A549 (cell line): ENCODE measurements at regions not wholly inside any gene's neighbourhood (a gene's known extent, or its start where the extent isn't known, plus 50 kb on each side); places are given as distances from the start of the nearest gene placed in this dataset.

Experiments
- ATAC-seq, 2 experiments: fragments of 200-7000 bp in 1 of 2; fragments of >200 bp in 1 of 2; cut with Nextera tagmentation in 1 of 2; cut with Tn5 transposase in 1 of 2; 3 replicates each; pipeline versions ENCODE4 v1.8.0 to v1.9.1; 2018 to 2020; ENCODE audit warnings: mild to moderate bottlenecking in 1 of 2, moderate library complexity in 1 of 2
- CTCF ChIA-PET: fragments of 300-600 bp; sonication (Branson Sonifier 250); formaldehyde crosslinking; extraction: SDS; loops from one replicate; lab custom pipeline; 2021; ENCODE audit warnings: antibody characterized with exemption, inconsistent platforms; lab: Yijun Ruan, JAX
- POLR2A ChIA-PET: fragments of 350-600 bp; formaldehyde crosslinking; extraction: SDS; loops from one replicate; lab custom pipeline; 2021; ENCODE audit warnings: antibody characterized with exemption, inconsistent platforms; lab: Yijun Ruan, JAX
- DNase-seq, 2 experiments: peaks; one replicate each; pipeline versions ENCODE4 v3.0.0 to v3.0.0-alpha.2; 2011 to 2016; ENCODE audit warnings: low read depth in 1 of 2, low spot score in 1 of 2
- FAIRE-seq: peaks from 2 replicates; lab custom pipeline; 2011; peaks lifted over from hg19 to GRCh38; lab: Jason Lieb, UNC
- H3K27ac ChIP-seq, 2 experiments: fragments of >200 bp; sonication (Bioruptor Twin); formaldehyde crosslinking; 3 replicates each; pipeline ENCODE4 v1.5.1; 2016 to 2017
- H3K4me1 ChIP-seq: fragments of >200 bp; sonication (Bioruptor Twin); formaldehyde crosslinking; 3 replicates; pipeline ENCODE4 v1.6.1; 2016
- H3K4me2 ChIP-seq: fragments of >200 bp; sonication (Bioruptor Twin); formaldehyde crosslinking; 3 replicates; pipeline ENCODE4 v1.6.1; 2016
- H3K4me3 ChIP-seq: fragments of >200 bp; sonication (Bioruptor Twin); formaldehyde crosslinking; 3 replicates; pipeline ENCODE4 v1.5.1; 2016
- H3K9me3 ChIP-seq: fragments of >200 bp; sonication (Bioruptor Twin); formaldehyde crosslinking; 3 replicates; pipeline ENCODE4 v1.6.1; 2016
- BHLHE40 ChIP-seq: IDR thresholded peaks from 2 replicates; pipeline ENCODE4 v1.6.1; 2012; ENCODE audit warnings: low read depth, low read length, inconsistent platforms
- CBX2 ChIP-seq: fragments of 200-600 bp; sonication (generic); IDR thresholded peaks from 2 replicates; pipeline ENCODE4 v1.6.1; 2016; ENCODE audit warnings: low read depth, mild to moderate bottlenecking, borderline replicate concordance
- CEBPB ChIP-seq, 2 experiments: fragments of >200 bp in 1 of 2; sonication (Bioruptor Twin) in 1 of 2; formaldehyde crosslinking in 1 of 2; IDR thresholded peaks; 2 replicates each; pipeline ENCODE4 v1.6.1; 2012 to 2016
- CHD2 ChIP-seq: fragments of 150-350 bp; IDR thresholded peaks from 2 replicates; pipeline ENCODE4 v1.6.1; 2014; ENCODE audit warnings: low read length; ENCODE audit not compliant: partially characterized antibody
- CHD4 ChIP-seq: fragments of 200-600 bp; sonication (generic); IDR thresholded peaks from 2 replicates; pipeline ENCODE4 v1.6.1; 2016; ENCODE audit warnings: antibody characterized with exemption, mild to moderate bottlenecking, borderline replicate concordance
- EHF ChIP-seq: fragments of 250-450 bp; sonication (Bioruptor Pico); IDR thresholded peaks from 2 replicates; pipeline ENCODE4 v1.5.0; 2020; ENCODE audit warnings: mild to moderate bottlenecking
- EHMT2 ChIP-seq: fragments of 200-600 bp; sonication (generic); IDR thresholded peaks from 2 replicates; pipeline ENCODE4 v1.6.1; 2016; ENCODE audit warnings: antibody characterized with exemption, low read depth, mild to moderate bottlenecking, moderate library complexity
- EP300 ChIP-seq, 2 experiments: fragments of >200 bp; sonication (Bioruptor Twin); formaldehyde crosslinking; IDR thresholded peaks; 2 replicates in 1 of 2; 3 replicates in 1 of 2; pipeline ENCODE4 v1.6.1; 2016 to 2017
- FOSL2 ChIP-seq, 2 experiments: fragments of 450-650 bp in 1 of 2; fragments of >200 bp in 1 of 2; sonication (Bioruptor Twin) in 1 of 2; formaldehyde crosslinking; IDR thresholded peaks; 2 replicates each; pipeline versions ENCODE4 v1.5.0 to v1.6.1; 2016 to 2020; ENCODE audit warnings: mild to moderate bottlenecking in 1 of 2, moderate library complexity in 1 of 2
- FOXS1 ChIP-seq: fragments of 250-450 bp; sonication (Bioruptor Pico); IDR thresholded peaks from 2 replicates; pipeline ENCODE4 v1.5.0; 2020; ENCODE audit warnings: mild to moderate bottlenecking, moderate library complexity
- GATA3 ChIP-seq: IDR thresholded peaks from 2 replicates; pipeline ENCODE4 v1.6.1; 2012; ENCODE audit warnings: borderline replicate concordance
- HDAC2 ChIP-seq: fragments of 200-600 bp; sonication (generic); IDR thresholded peaks from 2 replicates; pipeline ENCODE4 v1.6.1; 2016
- HEYL ChIP-seq: fragments of 250-450 bp; sonication (Bioruptor Pico); IDR thresholded peaks from 2 replicates; pipeline ENCODE4 v1.8.0; 2021; ENCODE audit warnings: mild to moderate bottlenecking, moderate library complexity
- HOXB13 ChIP-seq: fragments of 250-450 bp; sonication (Bioruptor Pico); IDR thresholded peaks from 2 replicates; pipeline ENCODE4 v1.5.0; 2020; ENCODE audit warnings: low read depth, mild to moderate bottlenecking, moderate library complexity
- KDM1A ChIP-seq: fragments of 200-600 bp; sonication (generic); IDR thresholded peaks from 2 replicates; pipeline ENCODE4 v1.6.1; 2016; ENCODE audit warnings: low read depth, mild to moderate bottlenecking
- KDM5A ChIP-seq: fragments of 200-600 bp; sonication (generic); IDR thresholded peaks from 2 replicates; pipeline ENCODE4 v1.6.1; 2016; ENCODE audit warnings: antibody characterized with exemption, mild to moderate bottlenecking
- MAFK ChIP-seq: fragments of 450-650 bp; IDR thresholded peaks from 2 replicates; pipeline ENCODE4 v1.6.1; 2014; ENCODE audit not compliant: partially characterized antibody
- MYC ChIP-seq: IDR thresholded peaks from 2 replicates; pipeline ENCODE4 v1.6.1; 2012; ENCODE audit warnings: mild to moderate bottlenecking, inconsistent platforms, low read length, improper control_type of control experiment, borderline replicate concordance
- NPAS2 ChIP-seq: fragments of 250-450 bp; sonication (Bioruptor Pico); IDR thresholded peaks from 2 replicates; pipeline ENCODE4 v1.8.0; 2022; ENCODE audit warnings: mild to moderate bottlenecking, moderate library complexity, borderline replicate concordance
- NR3C1 ChIP-seq: fragments of >200 bp; sonication (Bioruptor Twin); formaldehyde crosslinking; IDR thresholded peaks from 3 replicates; pipeline ENCODE4 v1.6.1; 2017
- PBX3 ChIP-seq: IDR thresholded peaks from 2 replicates; pipeline ENCODE4 v1.6.1; 2012
- PHF8 ChIP-seq: fragments of 200-600 bp; sonication (generic); IDR thresholded peaks from 2 replicates; pipeline ENCODE4 v1.6.1; 2016; ENCODE audit warnings: low read depth, mild to moderate bottlenecking, antibody characterized with exemption, moderate library complexity, borderline replicate concordance
- POLR2A ChIP-seq: IDR thresholded peaks from 2 replicates; pipeline ENCODE4 v1.6.1; 2012; ENCODE audit warnings: mild to moderate bottlenecking, low read length
- POLR2AphosphoS2 ChIP-seq: conservative IDR thresholded peaks from 2 replicates; pipeline ENCODE4 v1.6.1; 2012; ENCODE audit warnings: low read length, improper control_type of control experiment, inconsistent platforms
- RAD21 ChIP-seq, 2 experiments: fragments of >200 bp in 1 of 2; sonication (Bioruptor Twin) in 1 of 2; formaldehyde crosslinking in 1 of 2; IDR thresholded peaks in 1 of 2; conservative IDR thresholded peaks in 1 of 2; 2 replicates in 1 of 2; 3 replicates in 1 of 2; pipeline ENCODE4 v1.6.1; 2012 to 2018; ENCODE audit warnings: inconsistent platforms in 1 of 2
- RARB ChIP-seq: fragments of 250-450 bp; sonication (Bioruptor Pico); IDR thresholded peaks from 2 replicates; pipeline ENCODE4 v1.8.0; 2021; ENCODE audit warnings: mild to moderate bottlenecking, moderate library complexity
- RFX5 ChIP-seq: fragments of 450-650 bp; IDR thresholded peaks from 2 replicates; pipeline ENCODE4 v1.7.1; 2014; ENCODE audit warnings: antibody characterized with exemption, mild to moderate bottlenecking, moderate library complexity
- SMC3 ChIP-seq: fragments of >200 bp; sonication (Bioruptor Twin); formaldehyde crosslinking; IDR thresholded peaks from 3 replicates; pipeline ENCODE4 v1.6.1; 2018; ENCODE audit warnings: inconsistent platforms
- TFCP2L1 ChIP-seq: fragments of 250-450 bp; sonication (Bioruptor Pico); IDR thresholded peaks from 2 replicates; pipeline ENCODE4 v1.5.0; 2021; ENCODE audit warnings: mild to moderate bottlenecking
- ZC3H11A ChIP-seq: fragments of 450-650 bp; IDR thresholded peaks from 2 replicates; pipeline ENCODE4 v1.6.1; 2014; ENCODE audit warnings: antibody characterized with exemption, mild to moderate bottlenecking
- ZFP36 ChIP-seq: fragments of 450-650 bp; IDR thresholded peaks from 2 replicates; pipeline ENCODE4 v1.6.1; 2014; ENCODE audit warnings: borderline replicate concordance; ENCODE audit not compliant: partially characterized antibody
- ZNF302 ChIP-seq: fragments of 250-450 bp; sonication (Bioruptor Pico); IDR thresholded peaks from 2 replicates; pipeline ENCODE4 v1.9.0; 2021; ENCODE audit warnings: inconsistent platforms, mild to moderate bottlenecking, moderate library complexity
- WGBS: methylation state at CpG from one replicate; pipeline ENCODE4 v1.1.6; 2017; ENCODE audit errors: missing lambda C conversion rate; 5-methylcytosine and 5-hydroxymethylcytosine counted together
- TF ChIP-seq, protein P1 (sequence below): fragments of 150-350 bp; IDR thresholded peaks from 2 replicates; pipeline ENCODE4 v1.6.1; 2014; ENCODE audit warnings: low read depth, mild to moderate bottlenecking, low read length
- TF ChIP-seq, protein P2 (sequence below): fragments of >200 bp; sonication (Bioruptor Twin); formaldehyde crosslinking; IDR thresholded peaks from 2 replicates; pipeline ENCODE4 v1.6.1; 2016

DNA sequence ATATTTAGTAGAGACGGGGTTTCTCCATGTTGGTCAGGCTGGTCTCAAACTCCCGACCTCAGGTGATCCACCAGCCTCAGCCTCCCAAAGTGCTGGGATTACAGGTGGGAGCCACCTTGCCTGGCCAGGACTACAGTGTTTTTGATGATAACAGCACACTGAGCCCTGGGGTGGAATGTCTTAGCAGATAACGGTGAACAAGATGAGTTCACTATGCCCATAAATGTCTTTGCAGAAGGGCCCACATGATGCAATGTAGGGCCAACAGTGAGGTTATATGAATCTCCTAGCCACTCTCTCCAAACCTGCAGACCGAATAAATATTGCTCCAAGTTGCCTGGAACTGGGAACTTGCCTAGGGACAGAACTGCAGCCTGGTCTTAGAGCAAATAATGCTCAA lies 235.1 kb downstream of the COG6 start:
- H3K4me1 ChIP-seq = no peaks in the 10 kb centered on the region
- TF ChIP-seq BHLHE40 = no peak
- TF ChIP-seq, protein P1, sequence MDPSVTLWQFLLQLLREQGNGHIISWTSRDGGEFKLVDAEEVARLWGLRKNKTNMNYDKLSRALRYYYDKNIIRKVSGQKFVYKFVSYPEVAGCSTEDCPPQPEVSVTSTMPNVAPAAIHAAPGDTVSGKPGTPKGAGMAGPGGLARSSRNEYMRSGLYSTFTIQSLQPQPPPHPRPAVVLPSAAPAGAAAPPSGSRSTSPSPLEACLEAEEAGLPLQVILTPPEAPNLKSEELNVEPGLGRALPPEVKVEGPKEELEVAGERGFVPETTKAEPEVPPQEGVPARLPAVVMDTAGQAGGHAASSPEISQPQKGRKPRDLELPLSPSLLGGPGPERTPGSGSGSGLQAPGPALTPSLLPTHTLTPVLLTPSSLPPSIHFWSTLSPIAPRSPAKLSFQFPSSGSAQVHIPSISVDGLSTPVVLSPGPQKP = no peak
- no peak for TF ChIP-seq GATA3
- TF ChIP-seq CEBPB (IDR thresholded peaks at IDR 0.05) = no peak
- TF ChIP-seq ZNF302 (CRISPR knock-in tag) = no peak
- no peak for TF ChIP-seq RARB
- TF ChIP-seq, protein P2, sequence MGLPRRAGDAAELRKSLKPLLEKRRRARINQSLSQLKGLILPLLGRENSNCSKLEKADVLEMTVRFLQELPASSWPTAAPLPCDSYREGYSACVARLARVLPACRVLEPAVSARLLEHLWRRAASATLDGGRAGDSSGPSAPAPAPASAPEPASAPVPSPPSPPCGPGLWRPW = no peak
- no peak for TF ChIP-seq EP300 (IDR thresholded peaks at IDR 0.05)
- no peak for TF ChIP-seq RAD21 (conservative IDR thresholded peaks at IDR 0.05 in 1 of 2, IDR thresholded peaks at IDR 0.05 in 1 of 2)
- no peak for TF ChIP-seq SMC3
- TF ChIP-seq MYC = no peak
- TF ChIP-seq NR3C1 = no peak
- TF ChIP-seq EHF = no peak
- no peak for TF ChIP-seq FOSL2 (IDR thresholded peaks at IDR 0.05)
- TF ChIP-seq FOSL2 (CRISPR knock-in tag; IDR thresholded peaks at IDR 0.05) = no peak
- no peak for TF ChIP-seq HEYL (CRISPR knock-in tag)
- TF ChIP-seq ZFP36 = no peak
- TF ChIP-seq ZC3H11A = no peak
- TF ChIP-seq HOXB13 (CRISPR knock-in tag) = no peak
- TF ChIP-seq RFX5 = no peak
- no peak for TF ChIP-seq TFCP2L1
- TF ChIP-seq, all 56 proteins: peak for 0
- FAIRE-seq = no peak
- ChIA-PET POLR2A (no interaction called here), CTCF (interaction anchor here (1.5 kb wide), 1 partner anchor 52 kb away, joined by 3 read pairs; no protein-coding TSS in a partner anchor)
- no peak overlapping the region for H3K4me2 ChIP-seq
- no peak overlapping the region for H3K4me3 ChIP-seq
- no peak for ATAC-seq
- 44% methylated on average over 4 of the region's 4 CpGs for WGBS
- no peak overlapping the region for H3K27ac ChIP-seq
- no peak for DNase-seq
- H3K9me3 ChIP-seq = no peaks in the 10 kb centered on the region

DNA sequence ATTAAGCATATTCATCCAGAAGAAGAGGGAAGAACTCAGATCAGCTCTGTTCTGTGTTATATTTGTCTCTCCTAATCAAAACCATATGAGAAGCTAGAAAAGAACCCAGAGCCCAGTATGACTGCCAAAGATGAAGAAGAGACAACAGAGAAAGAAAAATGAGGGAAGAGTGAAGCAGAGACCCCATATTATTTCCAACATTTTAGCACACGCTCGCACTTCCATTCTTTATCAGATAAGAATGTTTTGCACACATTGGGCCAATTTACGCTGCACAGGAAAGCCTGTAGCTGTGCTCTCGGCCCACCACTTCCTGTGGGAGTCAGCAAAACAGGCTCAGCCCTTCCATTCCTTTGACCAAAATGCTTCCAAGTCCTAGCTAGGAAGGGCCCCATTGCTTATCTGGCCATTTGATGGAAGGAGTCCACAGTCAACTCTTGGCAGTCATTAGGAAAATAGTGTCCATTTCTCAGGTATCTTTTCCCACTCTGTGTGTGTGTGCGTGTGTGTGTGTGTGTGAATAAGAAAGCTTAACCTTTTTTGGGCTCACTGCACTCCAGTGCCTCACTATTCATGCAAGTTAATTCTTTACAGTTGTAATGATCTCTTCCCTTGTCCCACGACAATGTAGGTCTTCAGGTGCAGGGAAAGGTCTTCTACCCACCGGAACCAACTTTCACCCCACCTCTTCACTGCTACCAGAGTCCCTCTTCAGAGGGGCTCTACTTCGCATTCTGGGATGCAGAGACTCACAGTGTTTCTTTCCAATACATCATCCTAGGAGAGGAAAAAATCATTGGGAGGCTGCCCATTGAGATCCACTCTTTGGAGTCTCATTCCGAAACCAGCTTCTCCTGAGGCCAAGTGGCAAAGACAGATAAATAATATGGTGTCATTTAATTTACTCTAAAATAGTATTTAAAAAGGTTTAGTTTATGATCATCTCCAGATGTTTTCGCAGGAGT lies 237.5 kb downstream of the COG6 start:
- ATAC-seq (no peak), DNase-seq (no peak), FAIRE-seq (no peak)
- Histone ChIP-seq H3K27ac (no peak overlapping the region), H3K4me1 (no peaks in the 10 kb centered on the region), H3K4me2 (no peak overlapping the region), H3K4me3 (no peak overlapping the region), H3K9me3 (no peaks in the 10 kb centered on the region)
- CTCF ChIA-PET = no interaction called here
- 59% methylated on average over 10 of the region's 10 CpGs for WGBS
- POLR2A ChIA-PET = no interaction called here
- TF ChIP-seq EHMT2 (no peak), NPAS2 (CRISPR knock-in tag) (no peak), PHF8 (no peak), KDM5A (no peak), HDAC2 (no peak), CHD4 (no peak), POLR2A (no peak), ZC3H11A (no peak), PBX3 (no peak), CHD2 (no peak), KDM1A (no peak), MAFK (no peak), EP300 (IDR thresholded peaks at IDR 0.05) (no peak), ZFP36 (no peak), FOXS1 (no peak), CBX2 (no peak), POLR2AphosphoS2 (no peak), RFX5 (no peak)
